Testis (tissue), 2 donors: ENCODE measurements at regions not wholly inside any gene's neighbourhood (a gene's known extent, or its start where the extent isn't known, plus 50 kb on each side); places are given as distances from the start of the nearest gene placed in this dataset.

Experiments
- DNase-seq: peaks from one replicate; pipeline ENCODE4 v3.0.0-alpha.2; 2019
- H3K27ac ChIP-seq, 2 donors: fragments of 200-600 bp; sonication (generic); one replicate each; pipeline ENCODE4 v1.5.1; 2019
- H3K27me3 ChIP-seq: fragments of 200-600 bp; sonication (generic); one replicate; pipeline ENCODE4 v1.5.1; 2019
- H3K36me3 ChIP-seq: fragments of 200-600 bp; sonication (generic); one replicate; pipeline ENCODE4 v1.5.1; 2017; ENCODE audit warnings: low read depth; ENCODE audit errors: missing control alignments
- H3K4me1 ChIP-seq: fragments of 200-600 bp; sonication (generic); one replicate; pipeline ENCODE4 v1.5.1; 2019
- H3K4me3 ChIP-seq, 2 donors: fragments of 200-600 bp; sonication (generic); one replicate each; pipeline ENCODE4 v1.5.1; 2017 to 2019
- H3K9me3 ChIP-seq: fragments of 200-600 bp; sonication (generic); one replicate; pipeline ENCODE4 v1.5.1; 2017
- POLR2A ChIP-seq: fragments of 450-650 bp; IDR thresholded peaks from one replicate; pipeline ENCODE4 v1.6.1; 2017; ENCODE audit warnings: antibody characterized with exemption, mild to moderate bottlenecking, moderate library complexity
- WGBS, 2 donors: methylation state at CpG; one replicate each; pipeline ENCODE4 v1.1.5; 2018; 5-methylcytosine and 5-hydroxymethylcytosine counted together
- intact Hi-C: fragments of 100-400 bp; cut with DNase I; formaldehyde crosslinking; loops from one replicate; pipeline ENCODE4 v1.15.1; 2023; ENCODE audit warnings: low total_unique reads
- TF ChIP-seq, protein P1 (sequence below), 3 experiments: fragments of 450-650 bp in 2 of 3; fragments of 200-600 bp in 1 of 3; sonication (generic) in 1 of 3; IDR thresholded peaks; one replicate each; pipeline ENCODE4 v1.5.1; 2016 to 2019; ENCODE audit warnings: antibody characterized with exemption in 3 of 3, mild to moderate bottlenecking in 2 of 3, moderate library complexity in 1 of 3

DNA sequence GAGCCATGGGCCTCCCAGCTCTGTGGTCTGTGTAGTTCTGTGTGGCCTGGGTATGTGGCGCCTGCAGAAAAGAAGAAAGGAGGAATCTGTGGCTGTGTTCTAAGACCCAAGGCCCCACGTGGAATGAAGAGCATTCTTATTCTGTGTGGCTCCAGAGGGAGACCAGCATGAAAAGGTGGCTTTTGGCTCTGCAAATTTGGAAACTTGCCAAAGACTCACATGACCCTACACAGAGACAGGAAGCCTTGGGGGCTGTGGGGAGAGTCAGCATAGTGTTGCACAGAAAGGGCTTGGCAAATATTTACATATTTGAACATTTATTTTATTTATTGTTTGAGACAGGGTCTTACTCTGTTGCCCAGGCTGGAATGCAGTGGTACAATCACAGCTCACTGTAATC, 193.3 kb downstream of the TMEM38B start:
- H3K4me3 ChIP-seq, result no peak overlapping the region
- no peak for DNase-seq
- H3K27me3 ChIP-seq, result no peaks in the 10 kb centered on the region
- no peak for TF ChIP-seq POLR2A
- TF ChIP-seq, protein P1, sequence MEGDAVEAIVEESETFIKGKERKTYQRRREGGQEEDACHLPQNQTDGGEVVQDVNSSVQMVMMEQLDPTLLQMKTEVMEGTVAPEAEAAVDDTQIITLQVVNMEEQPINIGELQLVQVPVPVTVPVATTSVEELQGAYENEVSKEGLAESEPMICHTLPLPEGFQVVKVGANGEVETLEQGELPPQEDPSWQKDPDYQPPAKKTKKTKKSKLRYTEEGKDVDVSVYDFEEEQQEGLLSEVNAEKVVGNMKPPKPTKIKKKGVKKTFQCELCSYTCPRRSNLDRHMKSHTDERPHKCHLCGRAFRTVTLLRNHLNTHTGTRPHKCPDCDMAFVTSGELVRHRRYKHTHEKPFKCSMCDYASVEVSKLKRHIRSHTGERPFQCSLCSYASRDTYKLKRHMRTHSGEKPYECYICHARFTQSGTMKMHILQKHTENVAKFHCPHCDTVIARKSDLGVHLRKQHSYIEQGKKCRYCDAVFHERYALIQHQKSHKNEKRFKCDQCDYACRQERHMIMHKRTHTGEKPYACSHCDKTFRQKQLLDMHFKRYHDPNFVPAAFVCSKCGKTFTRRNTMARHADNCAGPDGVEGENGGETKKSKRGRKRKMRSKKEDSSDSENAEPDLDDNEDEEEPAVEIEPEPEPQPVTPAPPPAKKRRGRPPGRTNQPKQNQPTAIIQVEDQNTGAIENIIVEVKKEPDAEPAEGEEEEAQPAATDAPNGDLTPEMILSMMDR (IDR thresholded peaks at IDR 0.05), result no peak
- H3K9me3 ChIP-seq, result no peaks in the 10 kb centered on the region
- H3K36me3 ChIP-seq, result no peaks in the 10 kb centered on the region
- no peak overlapping the region for H3K27ac ChIP-seq
- intact Hi-C loops, result no loop called here
- 75 to 80% methylated on average over 2 of the region's 2 CpGs for WGBS, 2 donors
- H3K4me1 ChIP-seq, result no peaks in the 10 kb centered on the region

DNA sequence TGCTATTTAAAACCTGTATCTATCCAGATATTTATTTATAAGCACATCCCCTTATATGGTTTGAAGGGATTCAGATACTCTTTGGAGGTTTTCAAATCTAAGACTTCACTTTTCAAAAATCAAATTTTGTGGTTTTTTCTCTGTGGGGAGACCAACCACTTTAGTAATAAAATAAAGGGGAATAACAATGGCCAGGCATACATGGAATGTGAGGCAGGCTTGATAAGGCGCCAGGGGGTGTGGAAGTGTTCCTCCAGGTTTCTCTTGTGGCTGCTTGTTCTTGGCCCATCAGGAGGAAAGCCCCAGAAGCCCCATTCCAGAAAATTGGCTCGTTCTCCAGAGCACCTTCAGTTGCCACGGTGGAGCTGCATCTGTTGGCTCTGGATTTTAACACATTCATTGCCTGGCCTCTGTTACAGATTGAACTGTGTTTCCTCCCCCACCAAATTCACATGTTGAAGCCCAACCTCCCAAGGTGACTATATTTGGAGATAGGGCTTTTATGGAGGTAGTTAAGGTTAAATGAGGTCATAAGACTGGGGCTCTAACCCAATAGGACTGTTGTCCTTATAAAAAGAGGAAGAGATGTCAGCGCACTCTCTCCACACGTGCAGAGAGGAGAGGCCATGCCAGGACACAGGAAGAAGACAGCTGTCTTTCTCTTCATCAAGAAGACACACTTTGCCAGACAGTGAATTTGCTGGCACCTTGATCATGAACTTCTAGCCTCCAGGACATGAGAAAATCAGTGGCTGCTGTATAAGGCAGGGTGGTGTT, 195.9 kb downstream of the TMEM38B start:
- no peak for TF ChIP-seq POLR2A
- TF ChIP-seq, protein P1 (IDR thresholded peaks at IDR 0.05), result no peak
- Histone ChIP-seq H3K4me3 (no peak overlapping the region), H3K27ac (no peak overlapping the region), H3K9me3 (no peaks in the 10 kb centered on the region), H3K4me1 (no peaks in the 10 kb centered on the region), H3K36me3 (no peaks in the 10 kb centered on the region), H3K27me3 (no peaks in the 10 kb centered on the region)
- intact Hi-C loops, result no loop called here
- 63 to 69% methylated on average over 5 of the region's 5 CpGs for WGBS, 2 donors
- no peak for DNase-seq

DNA sequence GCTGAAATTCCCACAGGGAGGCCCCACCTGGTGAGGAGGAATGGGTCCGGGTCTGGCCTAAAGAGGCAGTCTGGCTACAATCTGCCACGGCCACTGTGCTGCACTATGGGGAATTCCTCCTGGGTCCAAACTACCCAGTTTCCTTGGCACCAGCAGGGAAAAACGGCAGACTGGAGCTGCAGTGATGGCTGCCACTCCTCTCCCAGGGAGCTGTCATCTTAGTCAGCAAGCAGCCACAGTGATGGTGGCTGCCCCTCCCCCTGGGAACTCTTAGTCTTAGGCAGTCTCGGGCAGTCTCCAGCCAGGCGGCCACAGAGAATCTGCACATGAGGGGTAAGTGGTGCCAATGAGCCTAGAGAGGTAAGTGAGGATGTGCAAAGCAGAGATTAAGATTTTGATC, 205.8 kb downstream of the TMEM38B start:
- Histone ChIP-seq H3K27me3 (no peaks in the 10 kb centered on the region), H3K36me3 (no peaks in the 10 kb centered on the region), H3K4me3 (no peak overlapping the region), H3K4me1 (no peaks in the 10 kb centered on the region), H3K27ac (no peak overlapping the region), H3K9me3 (no peaks in the 10 kb centered on the region)
- WGBS, 2 donors, result 70 to 83% methylated on average over 4 to 5 of the region's 5 CpGs
- no peak for DNase-seq
- no peak for TF ChIP-seq POLR2A
- TF ChIP-seq, protein P1 (IDR thresholded peaks at IDR 0.05), result no peak
- intact Hi-C loops, result no loop called here

DNA sequence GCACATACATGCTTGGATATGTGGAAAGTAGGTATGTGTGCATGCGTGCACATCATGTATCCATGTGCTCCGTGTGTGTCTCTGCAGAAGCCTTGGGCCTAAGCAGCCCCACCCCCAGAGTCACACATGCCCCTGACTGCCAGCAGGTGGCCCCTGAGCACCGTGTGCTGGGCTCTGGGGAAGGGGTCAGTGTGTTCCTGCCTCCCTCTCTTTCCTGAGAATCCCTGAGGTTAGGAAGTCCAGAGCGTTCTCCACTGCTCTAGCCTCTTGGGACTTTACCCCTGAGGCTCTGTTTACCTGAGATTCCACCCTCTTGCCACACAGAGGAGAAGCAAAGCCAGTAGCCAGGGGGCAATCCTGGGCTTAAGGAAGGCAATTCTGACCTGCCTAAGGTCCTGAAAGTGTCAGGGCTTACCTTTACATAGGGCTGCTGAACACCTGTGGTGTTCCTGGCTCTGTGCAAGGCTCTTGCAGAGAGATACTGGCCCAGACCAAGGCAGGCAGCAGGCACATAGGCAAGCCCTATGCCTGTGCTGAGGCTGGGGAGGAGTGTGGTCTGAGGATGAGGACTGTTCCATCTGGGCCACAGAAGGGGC, 207.3 kb downstream of the TMEM38B start:
- 31 to 44% methylated on average over 4 of the region's 4 CpGs for WGBS, 2 donors
- Histone ChIP-seq H3K36me3 (no peaks in the 10 kb centered on the region), H3K4me3 (no peak overlapping the region), H3K4me1 (no peaks in the 10 kb centered on the region), H3K9me3 (no peaks in the 10 kb centered on the region), H3K27me3 (no peaks in the 10 kb centered on the region), H3K27ac (no peak overlapping the region)
- DNase-seq, result peak; percentile 67
- TF ChIP-seq POLR2A, result no peak
- TF ChIP-seq, protein P1 (IDR thresholded peaks at IDR 0.05), result peak; percentile 47 to 64 (median 62)
- intact Hi-C loops, result no loop called here
